Parathyroid adenoma (tissue), 2 donors: ENCODE measurements at regions not wholly inside any gene's neighbourhood (a gene's known extent, or its start where the extent isn't known, plus 50 kb on each side); places are given as distances from the start of the nearest gene placed in this dataset.

Source experiments
- H2AFZ ChIP-seq: fragments of 300-600 bp; sonication (generic); one replicate; pipeline ENCODE4 v1.7.0; 2017; ENCODE audit warnings: antibody characterized with exemption, mild to moderate bottlenecking
- H3K27ac ChIP-seq: fragments of 300-600 bp; sonication (generic); one replicate; pipeline ENCODE4 v1.7.0; 2017
- H3K27me3 ChIP-seq: fragments of 300-600 bp; sonication (generic); one replicate; pipeline ENCODE4 v1.7.0; 2017; ENCODE audit warnings: low read length; ENCODE audit not compliant: control insufficient read depth, insufficient read depth
- H3K36me3 ChIP-seq: fragments of 300-600 bp; sonication (generic); one replicate; pipeline ENCODE4 v1.7.0; 2017; ENCODE audit warnings: low read length; ENCODE audit not compliant: control insufficient read depth, insufficient read depth
- H3K4me1 ChIP-seq: fragments of 300-600 bp; sonication (generic); one replicate; pipeline ENCODE4 v1.7.0; 2017; ENCODE audit warnings: control low read depth
- H3K4me2 ChIP-seq: fragments of 300-600 bp; sonication (generic); one replicate; pipeline ENCODE4 v1.7.0; 2017; ENCODE audit warnings: low read length
- H3K4me3 ChIP-seq: fragments of 300-600 bp; sonication (generic); one replicate; pipeline ENCODE4 v1.7.0; 2017; ENCODE audit warnings: low read depth, low read length
- H3K79me2 ChIP-seq: fragments of 300-600 bp; sonication (generic); one replicate; pipeline ENCODE4 v1.7.0; 2017; ENCODE audit warnings: control low read depth
- H3K9ac ChIP-seq: fragments of 300-600 bp; sonication (generic); one replicate; pipeline ENCODE4 v1.7.0; 2017; ENCODE audit warnings: mild to moderate bottlenecking
- H3K9me3 ChIP-seq: fragments of 300-600 bp; sonication (generic); one replicate; pipeline ENCODE4 v1.7.0; 2017; ENCODE audit warnings: low read length; ENCODE audit not compliant: control insufficient read depth
- CTCF ChIP-seq: fragments of 300-600 bp; sonication (generic); IDR thresholded peaks from one replicate; pipeline ENCODE4 v1.7.0; 2017; ENCODE audit warnings: antibody characterized with exemption, mild to moderate bottlenecking
- donor health status: primary hyperparathyroidism.

GRCh38 chr6:1055015-1055921, 256.6 kb upstream of the FOXQ1 start:
- no peaks in the 10 kb centered on the region for H3K36me3 ChIP-seq
- no peaks in the 10 kb centered on the region for H3K27me3 ChIP-seq
- no peaks in the 10 kb centered on the region for H3K4me1 ChIP-seq
- no peak overlapping the region for H3K4me3 ChIP-seq
- H3K79me2 ChIP-seq = no peaks in the 10 kb centered on the region
- H3K27ac ChIP-seq = no peak overlapping the region
- no peaks in the 10 kb centered on the region for H3K9me3 ChIP-seq
- H2AFZ ChIP-seq = no peak overlapping the region
- no peak overlapping the region for H3K4me2 ChIP-seq
- H3K9ac ChIP-seq = no peak overlapping the region
- no peak for TF ChIP-seq CTCF

DNA sequence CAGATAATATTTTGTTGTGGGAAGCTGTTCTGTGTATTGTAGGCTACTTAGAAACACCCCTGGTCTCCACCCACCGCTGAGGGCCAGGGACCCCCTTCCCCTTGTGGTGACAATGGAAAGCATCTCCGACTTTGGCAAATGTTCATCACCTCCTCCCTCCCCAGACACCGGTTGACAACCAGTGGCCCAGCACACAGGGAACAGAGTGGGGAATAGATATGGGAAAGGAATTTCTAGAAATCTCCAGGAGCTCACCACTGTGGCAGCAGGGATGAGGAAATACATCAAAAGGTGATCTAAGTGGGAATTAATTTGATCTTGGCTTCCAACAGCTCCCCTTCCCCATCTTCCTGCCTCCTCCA, 257.3 kb upstream of the FOXQ1 start:
- no peaks in the 10 kb centered on the region for H3K27me3 ChIP-seq
- H3K9ac ChIP-seq = no peak overlapping the region
- H2AFZ ChIP-seq = no peak overlapping the region
- H3K4me3 ChIP-seq = no peak overlapping the region
- no peak overlapping the region for H3K27ac ChIP-seq
- no peaks in the 10 kb centered on the region for H3K36me3 ChIP-seq
- H3K9me3 ChIP-seq = no peaks in the 10 kb centered on the region
- no peak for TF ChIP-seq CTCF
- no peaks in the 10 kb centered on the region for H3K4me1 ChIP-seq
- H3K4me2 ChIP-seq = no peak overlapping the region
- no peaks in the 10 kb centered on the region for H3K79me2 ChIP-seq

DNA sequence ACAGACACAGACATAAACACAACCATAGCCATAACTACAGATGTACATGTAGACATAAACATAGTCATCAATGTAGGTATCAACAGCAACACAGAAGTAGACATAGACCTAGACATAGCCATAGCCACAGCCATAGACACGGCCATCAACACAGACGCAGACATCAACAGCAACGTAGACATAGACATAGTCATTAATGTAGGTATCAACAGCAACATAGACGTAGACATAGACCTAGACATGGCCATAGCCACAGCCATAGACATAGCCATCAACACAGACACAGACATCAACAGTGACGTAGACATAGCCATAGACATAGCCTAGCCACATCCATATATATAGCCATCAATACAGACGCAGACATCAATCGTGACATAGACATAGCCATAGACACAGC, 258.3 kb upstream of the FOXQ1 start:
- no peak overlapping the region for H3K27ac ChIP-seq
- H3K9ac ChIP-seq = no peak overlapping the region
- no peaks in the 10 kb centered on the region for H3K27me3 ChIP-seq
- no peak overlapping the region for H3K4me2 ChIP-seq
- H3K36me3 ChIP-seq = no peaks in the 10 kb centered on the region
- no peak overlapping the region for H3K4me3 ChIP-seq
- no peak overlapping the region for H2AFZ ChIP-seq
- no peaks in the 10 kb centered on the region for H3K4me1 ChIP-seq
- no peaks in the 10 kb centered on the region for H3K79me2 ChIP-seq
- no peaks in the 10 kb centered on the region for H3K9me3 ChIP-seq
- no peak for TF ChIP-seq CTCF

DNA sequence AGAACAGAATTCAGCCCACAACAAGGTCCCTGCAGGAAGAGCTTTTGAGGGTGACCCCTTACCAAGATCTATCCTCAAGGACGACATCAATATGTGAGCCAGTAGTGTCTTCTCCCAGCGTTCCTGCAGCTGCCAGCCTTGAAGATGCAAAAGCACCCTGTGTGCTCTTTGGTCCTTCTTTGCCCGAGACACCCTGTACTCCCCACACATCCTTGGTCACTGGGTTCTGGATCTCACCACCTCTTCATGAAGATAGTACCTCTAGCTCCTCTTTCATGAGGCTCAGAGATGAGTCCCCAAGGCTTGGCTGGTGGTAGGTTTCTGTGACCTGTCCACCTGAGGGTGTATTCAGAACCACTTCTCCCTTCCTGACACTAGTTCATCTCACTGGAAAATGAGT, 259.6 kb upstream of the FOXQ1 start:
- Histone ChIP-seq H3K79me2 (no peaks in the 10 kb centered on the region), H3K27ac (no peak overlapping the region)

More for the DNA sequence above, 259.6 kb upstream of the FOXQ1 start:
- Histone ChIP-seq H3K36me3 (no peaks in the 10 kb centered on the region), H3K9ac (no peak overlapping the region), H2AFZ (no peak overlapping the region), H3K4me2 (no peak overlapping the region), H3K4me3 (no peak overlapping the region), H3K9me3 (no peaks in the 10 kb centered on the region), H3K4me1 (no peaks in the 10 kb centered on the region), H3K27me3 (no peaks in the 10 kb centered on the region)
- no peak for TF ChIP-seq CTCF
